Natural killer cell (primary cell): ENCODE measurements at regions not wholly inside any gene's neighbourhood (a gene's known extent, or its start where the extent isn't known, plus 50 kb on each side); places are given as distances from the start of the nearest gene placed in this dataset.

ENCODE experiments used
- ATAC-seq, 3 donors: fragments of 150-1000 bp in 2 of 3; fragments of 200-7000 bp in 1 of 3; cut with Tn5 transposase; 1 replicate in 1 of 3; 2 replicates in 2 of 3; pipeline ENCODE4 v1.10.0; 2021; ENCODE audit warnings: mild to moderate bottlenecking in 2 of 3, moderate library complexity in 2 of 3
- DNase-seq, 2 donors: peaks; one replicate each; pipeline versions ENCODE4 v3.0.0 to v3.0.0-alpha.2; 2013 to 2021; ENCODE audit warnings: mixed read lengths in 1 of 2
- H3K27ac ChIP-seq: one replicate; pipeline ENCODE4 v1.5.1; 2013; ENCODE audit warnings: mild to moderate bottlenecking, low read length
- H3K27me3 ChIP-seq: one replicate; pipeline ENCODE4 v1.6.1; 2013; ENCODE audit warnings: low read length; ENCODE audit not compliant: control insufficient read depth, insufficient read depth
- H3K36me3 ChIP-seq: one replicate; pipeline ENCODE4 v1.6.1; 2013; ENCODE audit warnings: low read length; ENCODE audit not compliant: control insufficient read depth, insufficient read depth
- H3K4me1 ChIP-seq: one replicate; pipeline ENCODE4 v1.6.1; 2013; ENCODE audit warnings: low read length; ENCODE audit not compliant: control insufficient read depth, insufficient read depth
- H3K4me3 ChIP-seq: one replicate; pipeline ENCODE4 v1.5.1; 2013; ENCODE audit warnings: low read length
- H3K9me3 ChIP-seq: one replicate; pipeline ENCODE4 v1.6.1; 2013; ENCODE audit warnings: low read length; ENCODE audit not compliant: control insufficient read depth, insufficient read depth
- H3K27ac Mint-ChIP-seq, 2 donors: one replicate each; pipeline ENCODE4 v1.8.0; 2022; ENCODE audit warnings: mild to moderate bottlenecking in 2 of 2, mixed read lengths in 2 of 2, moderate library complexity in 1 of 2
- H3K27me3 Mint-ChIP-seq, 2 donors: one replicate each; pipeline ENCODE4 v1.8.0; 2022; ENCODE audit warnings: low read depth in 2 of 2, mixed read lengths in 2 of 2
- H3K36me3 Mint-ChIP-seq: one replicate; pipeline ENCODE4 v1.8.0; 2022; ENCODE audit warnings: mixed read lengths
- H3K4me1 Mint-ChIP-seq, 2 donors: one replicate each; pipeline ENCODE4 v1.8.0; 2022; ENCODE audit warnings: mixed read lengths in 2 of 2
- H3K4me3 Mint-ChIP-seq: one replicate; pipeline ENCODE4 v1.8.0; 2022; ENCODE audit warnings: mild to moderate bottlenecking, moderate library complexity, mixed read lengths
- H3K9me3 Mint-ChIP-seq, 2 donors: one replicate each; pipeline ENCODE4 v1.8.0; 2022; ENCODE audit warnings: mixed read lengths in 2 of 2
- CTCF ChIP-seq: fragments of 200-600 bp; IDR thresholded peaks from one replicate; pipeline ENCODE4 v1.8.0; 2022; ENCODE audit warnings: antibody characterized with exemption
- WGBS: methylation state at CpG from one replicate; pipeline ENCODE4 v1.1.7; 2013; ENCODE audit warnings: missing lambda C conversion rate; ENCODE audit not compliant: insufficient coverage; 5-methylcytosine and 5-hydroxymethylcytosine counted together
- intact Hi-C: fragments of 100-400 bp; cut with micrococcal nuclease; formaldehyde crosslinking; loops from one replicate; pipeline ENCODE4 v1.14.2; 2022

DNA sequence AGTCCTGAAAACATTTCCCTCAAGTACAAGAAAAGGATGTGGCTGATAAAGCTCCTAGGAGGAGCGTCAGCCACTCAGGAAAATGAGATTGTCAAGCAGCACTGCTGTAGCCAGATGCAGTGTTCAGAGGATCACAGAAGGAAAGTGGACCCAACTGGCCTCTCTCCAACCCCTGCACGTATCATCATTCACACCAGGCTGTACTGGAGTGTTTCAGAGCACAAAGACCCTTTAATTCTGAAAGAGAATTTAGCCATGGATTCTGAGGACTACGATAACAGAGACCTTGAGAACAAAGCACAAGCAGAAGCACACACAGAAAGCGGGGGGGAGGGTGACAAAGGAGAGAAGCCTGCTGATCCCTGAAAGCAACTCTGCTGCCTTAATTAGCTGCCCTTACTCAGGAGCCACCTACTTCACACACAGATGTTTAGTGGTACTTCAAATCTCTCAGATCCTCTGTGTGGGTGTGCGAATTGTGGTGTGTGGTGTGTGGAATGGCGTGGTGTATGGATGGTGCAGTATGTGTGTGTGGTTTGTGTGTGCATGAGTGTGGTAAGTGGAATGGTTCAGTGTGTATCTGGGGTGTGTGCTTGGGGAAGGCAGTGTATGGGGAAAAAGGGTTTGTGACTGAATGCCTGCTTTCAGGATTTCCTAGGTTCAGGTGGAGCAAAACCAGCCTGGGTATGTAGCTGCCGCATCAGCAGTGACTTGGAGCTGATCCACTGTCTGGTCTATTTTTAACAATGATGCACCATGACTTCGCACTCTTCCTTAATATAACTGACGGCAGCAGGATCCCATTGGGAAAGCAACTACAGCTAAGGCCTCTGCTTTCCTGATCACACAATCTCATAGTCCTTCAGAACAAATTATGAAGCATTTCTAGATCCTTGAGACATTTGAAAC is 192.5 kb downstream of the RSL24D1 start:
- intact Hi-C loops, result no loop called here

DNA sequence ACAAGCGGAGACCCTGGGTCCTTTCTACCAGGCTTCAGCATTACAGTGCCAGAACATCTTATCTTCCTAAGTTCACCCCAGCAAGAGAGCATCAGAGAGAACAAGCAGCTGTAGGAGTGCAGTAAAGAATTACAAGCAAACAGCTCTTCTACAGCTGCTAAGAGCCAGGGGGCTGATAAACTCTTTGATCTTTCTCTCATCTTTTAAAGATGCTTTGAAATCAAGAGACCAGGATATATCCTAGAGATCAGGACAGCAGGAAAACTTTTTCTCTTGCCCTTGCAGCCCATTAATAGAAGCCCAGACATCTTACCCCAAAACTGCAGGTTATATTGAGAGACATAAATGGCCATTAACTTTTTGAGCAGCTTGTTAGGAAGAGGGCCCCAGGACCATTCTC is 198.1 kb downstream of the RSL24D1 start:
- H3K4me3 ChIP-seq, result no peak overlapping the region
- intact Hi-C loops, result no loop called here
- no peak for TF ChIP-seq CTCF

More for the DNA sequence above, 192.5 kb downstream of the RSL24D1 start:
- peaks cover 0 to 3% of the 10 kb centered on the region in 2 donors for H3K27me3 Mint-ChIP-seq
- H3K9me3 Mint-ChIP-seq, result no peaks in the 10 kb centered on the region
- ATAC-seq, result no peak
- no peaks in the 10 kb centered on the region for H3K36me3 Mint-ChIP-seq
- no peak overlapping the region for H3K27ac Mint-ChIP-seq
- Histone ChIP-seq H3K36me3 (no peaks in the 10 kb centered on the region), H3K27me3 (no peaks in the 10 kb centered on the region), H3K4me1 (peaks cover 18% of the 10 kb centered on the region), H3K27ac (no peak overlapping the region), H3K4me3 (no peak overlapping the region), H3K9me3 (no peaks in the 10 kb centered on the region)
- H3K4me1 Mint-ChIP-seq, result peaks cover 36 to 43% of the 10 kb centered on the region in 2 donors
- WGBS, result 80% methylated on average over 9 of the region's 9 CpGs
- no peak for DNase-seq
- no peak overlapping the region for H3K4me3 Mint-ChIP-seq
- TF ChIP-seq CTCF, result no peak

DNA sequence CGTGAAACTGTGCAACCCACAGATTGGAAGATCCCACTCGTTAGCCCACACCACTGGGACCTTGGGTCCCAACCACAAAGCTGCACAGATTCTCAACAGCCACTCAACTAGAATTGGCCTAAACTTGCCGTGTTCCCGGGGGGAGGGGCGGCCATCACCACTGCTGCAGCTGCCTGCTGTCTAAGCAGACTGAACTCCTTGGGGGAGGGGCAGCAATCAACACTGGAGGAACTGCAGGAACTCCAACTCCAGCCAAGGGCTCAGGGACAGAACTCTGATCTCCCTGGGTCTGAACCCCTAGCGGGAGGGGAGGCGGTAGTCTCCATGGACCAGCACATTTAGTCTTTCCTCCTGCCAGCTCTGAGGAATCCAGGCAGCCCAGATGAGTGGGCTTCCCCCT is 205.9 kb downstream of the RSL24D1 start:
- intact Hi-C loops, result no loop called here
- H3K27ac Mint-ChIP-seq, result no peak overlapping the region
- no peak overlapping the region for H3K4me3 Mint-ChIP-seq
- no peaks in the 10 kb centered on the region for H3K27me3 ChIP-seq
- peaks cover 15 to 17% of the 10 kb centered on the region in 2 donors for H3K27me3 Mint-ChIP-seq
- H3K4me1 Mint-ChIP-seq, result no peaks in the 10 kb centered on the region
- peaks cover 0 to 6% of the 10 kb centered on the region in 2 donors for H3K9me3 Mint-ChIP-seq
- H3K36me3 Mint-ChIP-seq, result no peaks in the 10 kb centered on the region
- ATAC-seq, result no peak
- no peaks in the 10 kb centered on the region for H3K36me3 ChIP-seq
- H3K9me3 ChIP-seq, result peaks cover 4% of the 10 kb centered on the region
- DNase-seq, result no peak
- WGBS, result 89% methylated on average over 7 of the region's 7 CpGs
- no peak for TF ChIP-seq CTCF
- H3K27ac ChIP-seq, result no peak overlapping the region
- no peaks in the 10 kb centered on the region for H3K4me1 ChIP-seq
- H3K4me3 ChIP-seq, result no peak overlapping the region

More for the DNA sequence above, 198.1 kb downstream of the RSL24D1 start:
- no peaks in the 10 kb centered on the region for H3K4me1 ChIP-seq
- Mint-ChIP-seq H3K4me3 (no peak overlapping the region), H3K36me3 (no peaks in the 10 kb centered on the region), H3K27ac (no peak overlapping the region), H3K27me3 (peaks cover 1 to 11% of the 10 kb centered on the region in 2 donors), H3K4me1 (peaks cover 0 to 2% of the 10 kb centered on the region in 2 donors), H3K9me3 (peaks cover 0 to under 1% of the 10 kb centered on the region in 2 donors)
- H3K36me3 ChIP-seq, result no peaks in the 10 kb centered on the region
- DNase-seq (no peak), ATAC-seq (no peak)
- no peaks in the 10 kb centered on the region for H3K9me3 ChIP-seq
- H3K27me3 ChIP-seq, result no peaks in the 10 kb centered on the region
- 90% methylated on average over 1 of the region's 1 CpG for WGBS
- H3K27ac ChIP-seq, result no peak overlapping the region
